GM12874 (cell line): ENCODE measurements at regions not wholly inside any gene's neighbourhood (a gene's known extent, or its start where the extent isn't known, plus 50 kb on each side); places are given as distances from the start of the nearest gene placed in this dataset.

Source experiments
- CTCF ChIP-seq: IDR thresholded peaks from 2 replicates; pipeline ENCODE4 v1.5.1; 2011; ENCODE audit warnings: low read depth, mild to moderate bottlenecking, control low read depth, low read length, moderate library complexity; ENCODE audit not compliant: insufficient read depth

GRCh38 chr1:194445244-194445643 lies 1258.8 kb upstream of the B3GALT2 start:
- TF ChIP-seq CTCF = no peak

GRCh38 chr1:194442901-194443575 lies 1256.6 kb upstream of the B3GALT2 start:
- TF ChIP-seq CTCF = no peak

- no peak for TF ChIP-seq CTCF
Observed at GRCh38 chr1:194437135-194437534, 1250.7 kb upstream of the B3GALT2 start.

GRCh38 chr1:194431121-194431520 lies 1244.7 kb upstream of the B3GALT2 start:
- TF ChIP-seq CTCF = no peak

- TF ChIP-seq CTCF = no peak
Observed at GRCh38 chr1:194420706-194421105, 1234.3 kb upstream of the B3GALT2 start.

- TF ChIP-seq CTCF = no peak
Observed at GRCh38 chr1:194419721-194420120, 1233.3 kb upstream of the B3GALT2 start.

GRCh38 chr1:194410756-194411155 lies 1224.3 kb upstream of the B3GALT2 start:
- no peak for TF ChIP-seq CTCF
